CD4-positive, alpha-beta T cell treated with Interleukin-6 for 4 hours (primary cell): ENCODE measurements at regions not wholly inside any gene's neighbourhood (a gene's known extent, or its start where the extent isn't known, plus 50 kb on each side); places are given as distances from the start of the nearest gene placed in this dataset.

Source experiments
- DNase-seq: peaks from one replicate; pipeline ENCODE4 v3.0.0-alpha.2; 2020; ENCODE audit warnings: mixed read lengths

- no peak for DNase-seq
Measured at GRCh38 chr6:19427548-19427947, 409.6 kb upstream of the ID4 start.

GRCh38 chr6:19432966-19433498, 404.1 kb upstream of the ID4 start:
- no peak for DNase-seq

DNA sequence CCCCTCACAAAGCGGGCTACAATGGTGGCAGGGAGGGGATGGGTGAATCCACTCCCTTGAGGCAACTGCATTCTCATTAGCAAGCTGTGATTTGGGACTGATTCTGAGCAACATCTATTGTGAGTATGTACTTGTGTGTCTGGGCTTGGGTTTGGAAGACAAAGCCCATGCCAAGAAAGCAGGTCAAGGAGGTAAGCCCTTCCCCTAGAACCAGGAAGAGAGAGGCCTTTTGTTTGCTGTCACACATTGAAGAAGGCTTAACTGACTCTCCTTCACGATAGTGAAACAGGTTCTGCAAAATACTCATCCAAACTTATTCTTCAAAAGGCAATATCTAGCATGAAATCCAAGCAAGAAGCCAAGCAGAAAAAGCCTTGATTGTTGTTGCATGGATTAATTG, 403.1 kb upstream of the ID4 start:
- DNase-seq = no peak

GRCh38 chr6:19435755-19436154, 401.4 kb upstream of the ID4 start:
- no peak for DNase-seq

DNA sequence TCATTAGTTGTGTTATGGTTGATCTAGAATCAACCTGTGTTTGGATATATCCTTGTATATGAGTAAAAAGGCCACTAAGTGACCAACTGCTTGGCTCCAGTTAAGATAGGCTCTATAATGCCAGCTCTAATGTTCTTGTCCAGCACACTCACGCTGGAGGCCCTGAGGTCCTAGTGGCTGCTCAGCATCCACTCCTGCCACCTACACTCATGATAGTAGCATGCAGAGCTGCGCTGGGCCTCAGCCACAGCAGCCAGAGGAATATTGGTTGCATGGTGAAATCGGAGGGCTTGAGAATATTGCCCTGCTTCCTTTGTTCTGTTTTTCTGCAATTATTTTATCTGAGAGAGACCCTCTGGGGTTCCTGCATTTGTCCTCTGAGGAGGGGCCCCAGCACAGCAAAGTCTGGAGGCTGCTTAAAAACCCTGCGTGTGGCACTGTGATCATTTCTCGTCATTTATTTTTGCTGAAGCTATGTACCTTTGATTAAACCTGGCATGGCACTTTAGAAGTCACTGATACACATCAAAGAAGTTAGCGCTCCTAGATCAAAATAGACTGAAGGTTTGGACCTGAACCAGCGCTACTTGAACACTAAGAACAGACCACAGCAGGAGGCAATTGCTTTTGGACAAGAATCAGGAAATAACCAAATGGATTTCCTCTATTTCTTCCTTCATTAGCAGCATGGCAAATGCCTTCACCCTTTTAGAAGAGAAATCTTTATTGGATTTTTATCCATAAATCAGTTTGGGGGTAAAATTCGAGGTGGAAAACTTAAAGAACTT, 398.4 kb upstream of the ID4 start:
- no peak for DNase-seq

GRCh38 chr6:19440531-19440930, 396.6 kb upstream of the ID4 start:
- no peak for DNase-seq

DNA sequence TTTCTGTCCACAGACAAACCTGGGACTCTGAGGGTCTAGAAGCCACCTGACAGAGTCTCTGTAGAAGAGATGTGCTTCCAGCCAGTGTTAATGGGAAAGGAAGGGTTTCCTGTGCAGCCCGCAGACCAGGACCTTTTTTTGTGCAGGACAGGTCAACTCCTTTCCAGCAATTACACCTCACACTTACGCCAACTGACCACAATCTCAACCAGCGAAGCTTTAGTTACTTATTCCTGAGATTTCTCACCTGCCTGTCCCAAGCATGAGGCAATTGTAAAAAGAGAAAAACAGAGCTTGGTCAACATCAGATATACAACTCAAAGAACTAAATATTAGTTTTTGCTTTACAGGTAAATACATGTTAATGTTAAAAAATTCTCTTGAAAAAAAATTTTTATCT, 393.8 kb upstream of the ID4 start:
- no peak for DNase-seq

- DNase-seq = no peak
Measured at GRCh38 chr6:19444041-19444440, 393.1 kb upstream of the ID4 start.

- no peak for DNase-seq
Measured at GRCh38 chr6:19444481-19444880, 392.7 kb upstream of the ID4 start.

- DNase-seq = no peak
Measured at GRCh38 chr6:19446570-19446969, 390.6 kb upstream of the ID4 start.

DNA sequence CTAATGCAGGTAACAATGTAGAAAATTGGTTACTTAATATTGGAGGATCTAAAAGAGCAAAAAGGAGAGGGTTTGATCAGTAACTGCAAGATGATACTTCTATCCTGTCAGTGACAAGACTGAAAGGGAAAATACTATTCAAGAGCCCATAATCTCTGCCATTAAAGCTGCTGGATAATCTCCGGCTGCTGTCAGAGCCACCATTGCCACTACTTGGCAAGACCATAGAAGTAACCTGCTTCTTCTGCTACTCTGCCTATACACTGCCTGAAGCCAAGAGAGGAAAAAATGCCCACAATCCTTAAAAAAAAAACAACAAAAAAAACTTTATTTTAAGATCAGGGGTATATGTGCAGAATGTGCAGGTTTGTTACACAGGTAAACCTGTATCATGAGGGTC, 386.5 kb upstream of the ID4 start:
- DNase-seq = no peak

- DNase-seq = no peak
Measured at GRCh38 chr6:19452495-19452894, 384.7 kb upstream of the ID4 start.

DNA sequence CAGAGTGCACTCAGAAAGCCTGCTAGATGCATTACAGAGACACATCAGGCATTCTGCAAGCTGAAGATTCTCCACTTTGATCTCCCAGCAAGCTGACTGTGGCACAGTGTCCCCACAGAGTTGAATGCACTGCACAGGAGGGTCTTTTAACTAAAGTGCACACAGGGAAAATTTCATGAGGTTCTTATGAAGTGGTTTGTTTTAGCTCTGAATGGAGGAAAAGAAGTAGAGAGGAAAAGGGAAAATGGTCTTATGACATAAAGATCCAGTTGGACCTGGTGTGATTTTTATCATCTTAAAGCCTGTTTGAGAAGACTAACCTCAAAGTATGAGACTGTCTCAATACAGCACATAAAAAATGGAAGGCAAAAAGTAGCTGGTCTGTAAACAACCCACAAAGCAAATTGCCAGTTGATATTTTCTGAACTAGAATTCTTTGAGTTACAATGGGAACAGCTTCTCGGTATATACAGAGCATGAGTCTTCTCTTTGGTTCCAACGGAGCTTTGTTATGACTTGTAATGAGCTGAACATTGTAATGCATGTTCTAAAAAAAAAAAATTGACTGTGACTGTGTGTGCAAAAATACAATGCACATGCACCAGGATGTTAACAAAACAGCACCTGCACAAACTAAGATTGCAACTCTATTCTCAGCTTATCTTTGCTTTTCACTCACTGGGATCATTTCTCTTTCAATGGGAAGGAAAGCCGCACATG, 383.0 kb upstream of the ID4 start:
- DNase-seq = no peak

DNA sequence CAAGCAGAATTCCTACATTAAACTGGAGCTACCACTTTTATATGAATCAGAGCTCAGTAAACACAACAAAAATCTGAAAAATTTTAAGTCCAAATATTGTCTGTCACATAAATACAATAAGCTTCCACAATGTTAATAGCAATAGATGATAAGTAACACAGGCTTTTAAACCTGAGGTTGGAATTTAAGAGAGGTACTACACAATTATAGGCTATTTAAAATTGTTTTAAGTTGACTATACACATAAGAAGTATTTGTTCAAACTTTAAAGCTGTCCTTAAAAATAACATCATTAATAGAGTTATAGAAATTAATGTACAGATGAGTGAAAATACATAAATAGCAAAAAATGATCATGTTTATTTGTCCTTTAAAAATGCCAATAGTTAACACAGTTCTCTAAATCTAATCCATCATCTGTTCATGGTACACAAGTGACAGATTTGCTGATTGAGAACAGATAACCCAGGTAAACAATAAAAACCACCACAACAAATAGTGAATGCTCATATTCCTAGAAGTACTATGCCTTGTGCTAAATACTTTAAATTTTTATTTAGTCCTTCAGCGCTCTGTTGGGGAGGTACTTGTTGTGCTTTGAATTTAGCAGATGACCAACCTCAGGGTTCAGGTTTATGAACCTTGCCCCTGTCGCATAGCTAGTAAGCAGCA, 382.3 kb upstream of the ID4 start:
- no peak for DNase-seq

GRCh38 chr6:19463250-19463649, 373.9 kb upstream of the ID4 start:
- DNase-seq = no peak

- DNase-seq = no peak
Measured at GRCh38 chr6:19463925-19464324, 373.2 kb upstream of the ID4 start.

GRCh38 chr6:19465256-19465655, 371.9 kb upstream of the ID4 start:
- DNase-seq = no peak

- DNase-seq = no peak
Measured at GRCh38 chr6:19465760-19466159, 371.4 kb upstream of the ID4 start.

- DNase-seq = no peak
Measured at GRCh38 chr6:19470333-19470732, 366.8 kb upstream of the ID4 start.

GRCh38 chr6:19472153-19472552, 365.0 kb upstream of the ID4 start:
- DNase-seq = no peak

DNA sequence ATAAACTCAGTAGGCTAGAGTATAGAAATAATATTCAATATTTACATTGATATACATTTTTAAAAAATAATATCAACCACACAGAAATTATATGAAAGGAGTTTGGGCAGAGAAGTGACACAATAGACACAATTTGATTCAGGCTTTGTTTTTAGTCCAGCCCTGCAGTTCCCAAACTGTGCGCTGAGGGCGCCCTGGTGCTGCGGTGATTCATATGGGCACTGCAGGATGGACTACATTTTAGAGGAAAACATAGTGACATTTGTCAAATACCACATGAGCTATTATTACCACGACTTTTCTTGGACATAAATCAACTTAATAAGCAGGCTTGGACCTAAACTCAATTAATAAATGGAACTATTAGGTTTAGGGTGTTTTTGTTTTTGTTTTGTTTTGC, 364.3 kb upstream of the ID4 start:
- DNase-seq = no peak

GRCh38 chr6:19477563-19477962, 359.6 kb upstream of the ID4 start:
- no peak for DNase-seq

DNA sequence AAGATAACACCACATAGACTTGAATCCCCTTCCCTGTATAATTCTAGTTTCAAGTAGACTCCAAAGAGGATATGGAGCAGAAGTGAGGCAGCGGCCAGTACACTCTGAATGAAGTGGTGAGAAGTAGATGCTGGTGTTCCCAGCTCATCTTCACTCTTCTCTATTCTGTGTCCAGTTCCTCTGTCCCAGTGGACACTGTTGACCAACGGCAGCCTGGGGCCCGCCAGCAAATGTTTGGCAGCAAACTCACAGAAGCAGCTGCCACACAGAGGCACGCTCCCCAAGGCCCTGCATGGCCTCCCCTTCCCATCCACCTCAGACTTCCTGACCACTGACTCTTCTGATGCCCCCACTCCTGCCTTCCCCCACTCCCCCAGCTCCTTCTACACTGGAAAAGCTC, 358.9 kb upstream of the ID4 start:
- DNase-seq = no peak

GRCh38 chr6:19478992-19479391, 358.2 kb upstream of the ID4 start:
- no peak for DNase-seq
